GM18951 (cell line): ENCODE measurements at regions not wholly inside any gene's neighbourhood (a gene's known extent, or its start where the extent isn't known, plus 50 kb on each side); places are given as distances from the start of the nearest gene placed in this dataset.
"Not testable (repeated sequence)": the region's sequence is repeated elsewhere in the genome, so short reads cannot be mapped to it uniquely, and the experiment has no call there.

Source experiments
- POLR2A ChIP-seq: IDR thresholded peaks from 4 replicates; pipeline ENCODE4 v1.6.1; 2011; ENCODE audit warnings: mild to moderate bottlenecking; ENCODE audit not compliant: insufficient read length, insufficient read depth; ENCODE audit errors: extremely low read depth
- in situ Hi-C: fragments of 300-500 bp; cut with MboI; formaldehyde crosslinking; loops from one replicate; pipeline ENCODE4 v1.12.0; 2022; ENCODE audit warnings: low sequenced_read_pairs, mixed read lengths, inconsistent platforms; ENCODE audit not compliant: unreplicated experiment

DNA sequence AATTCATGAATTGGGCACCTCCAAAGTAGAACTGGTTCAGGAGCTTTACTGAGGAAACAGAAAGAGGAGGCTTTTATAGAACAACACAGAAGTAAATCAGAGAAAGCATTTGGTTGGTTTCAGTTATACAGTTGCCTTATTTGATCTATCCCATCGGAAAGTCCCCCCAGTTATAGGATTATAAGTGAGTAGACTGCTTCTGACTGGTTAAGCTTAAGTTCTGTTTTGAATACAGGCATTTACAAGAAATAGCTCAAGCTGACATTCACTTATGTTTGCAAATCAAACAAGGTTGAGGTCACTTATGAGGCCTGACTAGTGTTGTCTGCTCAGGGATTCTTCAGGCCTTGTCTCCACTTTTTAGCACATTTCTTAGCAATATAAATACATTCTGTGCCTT, 857.4 kb downstream of the EFNB2 start:
- in situ Hi-C loops, result no loop called here
- no peak for TF ChIP-seq POLR2A

DNA sequence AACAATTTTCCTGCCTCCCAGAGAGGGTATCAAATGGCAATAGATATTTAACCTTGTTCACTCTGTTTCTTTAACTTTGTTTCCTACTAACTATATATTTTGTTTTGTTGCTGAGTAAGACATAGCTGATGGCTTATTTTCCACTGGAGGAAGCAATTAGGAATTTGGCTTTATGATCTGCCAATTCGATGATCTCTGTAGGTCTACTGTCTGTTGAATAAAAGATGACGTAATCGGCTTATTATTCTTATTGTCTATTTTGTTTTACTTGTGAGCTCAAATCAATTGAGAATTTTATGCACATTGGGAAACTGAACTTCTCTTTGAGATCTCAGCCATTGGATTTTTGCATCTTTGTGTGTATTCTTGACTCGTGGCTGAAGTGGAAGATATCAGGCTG, 862.6 kb downstream of the EFNB2 start:
- no peak for TF ChIP-seq POLR2A
- in situ Hi-C loops, result no loop called here

DNA sequence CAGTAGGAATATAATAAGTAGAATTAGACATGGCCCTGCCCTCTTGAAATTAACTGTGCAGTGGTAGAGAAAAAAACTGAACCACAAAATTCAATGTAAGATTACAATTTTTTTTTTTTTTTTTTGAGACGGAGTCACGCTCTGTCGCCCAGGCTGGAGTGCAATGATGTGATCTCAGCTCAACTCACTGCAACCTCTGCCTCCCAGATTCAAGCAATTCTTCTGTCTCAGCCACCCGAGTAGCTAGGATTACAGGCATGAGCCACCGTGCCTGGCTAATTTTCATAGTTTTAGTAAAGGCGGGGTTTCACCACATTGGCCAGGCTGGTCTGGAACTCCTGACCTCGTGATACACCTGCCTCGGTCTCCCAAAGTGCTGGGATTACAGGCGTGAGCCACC, 864.3 kb downstream of the EFNB2 start:
- in situ Hi-C loops, result not testable (repeated sequence)

DNA sequence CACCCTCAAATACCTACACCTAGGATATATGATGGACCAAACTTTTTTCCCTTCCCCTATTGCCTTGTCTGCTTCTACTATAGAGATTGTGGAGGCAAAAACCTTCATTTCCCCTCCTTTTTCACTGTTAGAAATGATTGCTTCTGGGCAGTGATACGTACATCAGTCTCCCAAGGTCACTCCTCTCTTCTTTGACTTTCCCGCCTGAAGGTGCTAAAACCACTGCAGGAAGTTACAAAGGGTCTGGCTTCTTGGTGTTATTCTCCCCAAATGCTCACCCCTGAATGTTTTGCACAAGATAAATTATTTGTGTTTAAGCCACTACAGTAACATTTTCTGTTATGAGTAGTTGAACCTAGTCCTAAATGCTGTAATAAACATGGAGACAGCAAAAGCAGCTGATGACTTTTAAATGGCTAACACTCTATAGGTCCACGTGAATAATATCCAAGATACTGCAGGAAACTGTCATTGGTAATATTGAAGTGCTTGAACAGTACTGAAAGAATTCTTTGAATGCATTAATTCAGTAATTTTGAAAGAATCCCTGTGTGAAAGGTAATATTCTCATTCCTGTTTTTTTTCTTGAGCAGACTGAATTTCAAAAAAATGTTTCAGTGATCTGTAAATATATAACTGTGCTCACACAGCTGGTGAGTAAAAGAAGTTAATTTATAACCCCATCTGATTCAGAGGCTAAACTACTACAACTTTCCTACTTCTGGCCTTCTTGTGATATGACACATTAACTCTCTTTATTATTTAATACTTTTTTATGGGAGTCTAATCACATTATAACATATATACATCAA, 865.1 kb downstream of the EFNB2 start:
- no peak for TF ChIP-seq POLR2A
- in situ Hi-C loops, result no loop called here

DNA sequence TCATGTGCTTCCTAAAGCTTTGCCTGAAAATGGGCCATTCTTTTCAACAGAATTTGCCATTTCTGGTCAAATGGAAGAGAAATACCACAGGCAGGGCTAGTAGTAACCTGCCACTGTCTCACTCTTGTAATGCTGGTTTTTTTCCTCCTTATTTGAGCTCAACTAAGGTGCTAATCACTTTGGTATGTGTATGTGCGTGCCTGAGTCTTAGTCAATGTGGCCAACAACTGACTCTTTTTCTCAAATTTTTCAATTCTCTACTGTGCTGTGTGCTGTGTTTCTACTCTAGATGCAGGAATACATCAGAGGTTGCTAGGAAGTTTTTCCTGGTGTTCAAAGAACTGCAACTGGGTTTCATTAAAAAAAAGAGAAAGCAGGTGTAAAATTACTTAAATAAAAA, 870.2 kb downstream of the EFNB2 start:
- no peak for TF ChIP-seq POLR2A

DNA sequence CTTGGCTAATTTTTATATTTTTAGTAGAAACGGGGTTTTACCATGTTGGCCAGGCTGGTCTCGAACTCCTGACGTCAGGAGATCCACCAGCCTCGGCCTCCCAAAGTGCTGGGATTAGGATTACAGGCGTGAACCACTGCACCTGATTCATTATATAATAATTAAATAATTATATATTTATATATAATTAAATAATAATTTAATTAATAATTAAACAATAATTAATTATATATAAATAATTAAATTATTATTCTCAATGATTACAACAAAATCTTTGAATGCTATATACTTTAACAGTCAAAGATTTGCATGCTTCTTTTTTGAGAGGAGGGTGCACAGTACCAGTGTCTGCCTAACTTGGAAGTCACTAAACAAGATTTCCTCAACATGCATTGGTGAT, 872.3 kb downstream of the EFNB2 start:
- no peak for TF ChIP-seq POLR2A
- in situ Hi-C loops, result no loop called here

More for the DNA sequence above, 870.2 kb downstream of the EFNB2 start:
- in situ Hi-C loops, result no loop called here

DNA sequence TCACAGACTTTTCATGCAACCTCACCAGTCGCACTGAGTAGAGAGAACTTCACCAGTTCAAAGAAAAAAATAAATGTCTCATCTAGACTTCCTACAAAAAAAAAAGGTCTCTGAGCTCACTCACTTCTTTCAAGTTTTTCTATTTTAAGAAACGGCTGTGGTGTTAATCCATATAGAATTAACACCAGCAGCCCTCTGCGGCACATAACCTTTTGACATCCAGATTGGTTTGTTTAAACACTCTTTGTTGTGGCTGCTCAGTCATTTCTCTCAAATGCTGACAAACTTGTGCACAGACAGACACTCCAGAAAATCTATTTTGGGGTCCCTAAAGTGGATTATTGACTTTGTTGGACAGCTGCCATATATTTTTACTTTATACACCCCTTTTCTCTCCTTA, 874.9 kb downstream of the EFNB2 start:
- no peak for TF ChIP-seq POLR2A
- in situ Hi-C loops, result no loop called here

DNA sequence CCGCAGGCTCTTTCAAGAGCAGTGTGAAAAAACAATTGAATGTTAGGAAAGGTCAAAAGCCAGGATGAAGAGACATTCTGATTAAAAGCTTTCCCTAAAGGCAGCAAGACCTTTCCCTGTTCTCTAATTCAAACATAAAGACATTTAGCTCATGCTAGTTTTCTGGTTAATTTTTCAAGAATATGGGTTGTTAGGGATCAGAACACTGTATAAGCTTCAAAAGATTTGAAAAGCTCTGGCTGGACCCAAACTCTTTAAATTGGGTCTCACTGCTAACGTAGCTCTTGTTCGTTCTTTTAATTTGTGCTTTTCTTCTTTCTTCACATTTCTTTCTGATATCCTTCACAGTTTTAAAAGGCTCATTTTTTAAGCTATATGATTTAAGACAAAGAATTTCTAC, 877.0 kb downstream of the EFNB2 start:
- in situ Hi-C loops, result no loop called here
- TF ChIP-seq POLR2A, result no peak

DNA sequence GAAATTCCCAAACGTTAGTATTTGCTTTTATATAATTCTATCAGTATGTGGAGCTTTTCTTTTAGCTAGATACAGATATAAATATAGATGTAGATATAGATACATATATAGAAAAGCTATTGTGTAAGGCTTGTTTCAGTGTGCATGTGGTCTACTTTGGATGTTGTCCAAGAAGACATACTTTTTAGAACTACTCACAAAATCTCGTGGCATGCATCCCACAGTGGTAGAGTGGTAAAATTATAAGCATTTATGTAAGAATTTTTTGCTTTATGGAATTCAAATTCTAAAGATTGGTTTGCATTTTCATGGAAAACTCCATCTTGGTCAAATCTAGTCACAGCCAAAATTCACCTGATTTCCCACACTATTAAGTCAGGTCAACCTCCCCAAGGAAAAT, 880.4 kb downstream of the EFNB2 start:
- in situ Hi-C loops, result no loop called here
- no peak for TF ChIP-seq POLR2A

DNA sequence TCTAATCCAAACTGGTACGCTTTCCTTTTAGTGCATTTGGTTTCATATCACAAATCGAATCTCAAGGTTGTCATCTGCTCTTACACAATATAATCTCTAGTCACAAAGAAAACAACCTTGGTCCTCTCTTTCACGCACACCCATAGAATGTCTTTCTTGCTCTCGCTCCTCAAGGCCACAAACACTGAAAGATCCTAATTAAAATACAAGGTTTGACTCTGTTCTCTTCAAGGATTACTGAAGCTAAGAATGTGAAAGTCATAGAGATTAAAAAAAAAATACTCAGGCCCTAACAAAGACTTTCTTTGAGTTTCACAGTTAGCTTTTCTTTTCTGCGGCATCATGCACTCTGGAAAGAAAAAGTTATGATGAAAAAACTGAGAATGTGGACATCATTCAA, 891.5 kb downstream of the EFNB2 start:
- in situ Hi-C loops, result no loop called here

DNA sequence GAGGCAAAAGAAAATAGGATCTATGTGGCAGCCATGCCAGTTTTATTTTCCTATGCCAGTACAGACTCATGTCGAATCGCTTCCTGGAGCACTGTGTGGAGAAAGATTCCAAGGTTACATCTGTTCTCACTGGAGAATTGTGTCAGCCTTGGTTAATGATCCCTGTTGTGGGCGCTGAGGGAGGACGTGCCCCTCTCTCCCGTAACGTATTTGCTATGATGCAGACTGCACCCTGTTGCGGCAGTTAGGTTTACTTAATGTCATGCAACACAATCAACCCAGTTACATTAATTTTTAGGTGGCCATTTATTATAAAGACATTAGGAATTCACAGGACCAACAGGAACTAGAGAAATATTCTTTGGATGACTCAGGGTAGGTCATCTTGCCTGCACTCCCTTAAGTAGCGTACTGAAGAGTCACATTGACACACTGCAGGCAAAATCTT, 892.9 kb downstream of the EFNB2 start:
- in situ Hi-C loops, result no loop called here
- no peak for TF ChIP-seq POLR2A

More for the DNA sequence above, 891.5 kb downstream of the EFNB2 start:
- no peak for TF ChIP-seq POLR2A

DNA sequence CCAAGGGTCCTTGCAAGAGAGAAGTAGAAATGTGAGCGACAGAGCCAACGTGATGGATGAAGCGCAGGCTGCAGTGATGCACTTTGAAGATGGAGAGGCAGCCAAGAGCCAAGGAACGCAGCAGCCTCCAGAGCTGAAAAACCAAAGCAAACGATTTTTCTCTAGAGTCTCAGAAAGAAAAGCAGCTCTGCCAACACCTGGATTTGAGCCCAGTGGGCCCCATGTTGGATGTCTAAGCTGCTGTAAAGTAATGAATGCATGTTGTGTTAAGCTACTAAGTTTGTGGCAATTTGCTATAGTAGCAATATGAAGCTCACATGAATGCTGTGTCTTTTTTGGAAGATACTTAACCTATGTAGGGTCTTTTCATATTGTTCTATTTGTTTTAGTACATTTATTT, 894.3 kb downstream of the EFNB2 start:
- in situ Hi-C loops, result no loop called here

DNA sequence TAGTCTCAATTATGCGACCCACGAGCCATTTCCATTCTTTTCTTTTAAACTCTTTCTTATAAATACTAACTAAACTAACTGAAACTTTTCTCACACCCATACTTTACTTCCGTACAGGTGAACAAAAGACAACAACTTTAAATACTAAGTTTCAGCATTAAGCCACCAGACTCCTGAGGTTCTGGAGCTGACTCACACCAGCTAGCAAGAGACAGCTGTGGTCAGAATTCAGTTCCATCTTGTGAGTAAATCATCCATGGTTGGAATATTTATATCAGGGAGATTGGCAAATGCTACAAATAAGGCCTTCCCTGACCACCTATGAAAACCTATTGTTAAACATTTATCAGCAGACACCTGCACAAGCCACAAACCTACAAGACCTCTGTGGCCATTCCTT, 897.0 kb downstream of the EFNB2 start:
- TF ChIP-seq POLR2A, result no peak
- in situ Hi-C loops, result no loop called here

More for the DNA sequence above, 894.3 kb downstream of the EFNB2 start:
- no peak for TF ChIP-seq POLR2A

DNA sequence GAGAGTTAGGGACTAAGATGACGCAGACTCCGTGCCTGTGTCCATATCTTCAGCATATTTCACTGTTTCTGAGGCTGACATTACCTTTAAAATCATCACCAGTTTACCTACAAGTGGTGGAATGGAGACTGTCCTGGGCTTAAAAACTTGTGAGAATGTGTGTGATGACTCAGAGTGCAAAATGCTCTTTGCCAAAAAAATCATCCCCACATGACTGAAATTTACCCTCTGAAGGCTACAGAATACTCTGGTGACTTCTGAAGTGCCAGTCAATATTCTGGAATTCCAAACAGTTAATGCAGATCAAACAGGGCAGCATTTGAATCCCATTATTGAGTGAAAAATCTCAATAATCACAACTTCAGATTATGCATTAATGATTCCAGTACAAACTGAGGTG, 901.4 kb downstream of the EFNB2 start:
- no peak for TF ChIP-seq POLR2A
- in situ Hi-C loops, result no loop called here
